Posterior cingulate gyrus (tissue), 11 donors: ENCODE measurements at regions not wholly inside any gene's neighbourhood (a gene's known extent, or its start where the extent isn't known, plus 50 kb on each side); places are given as distances from the start of the nearest gene placed in this dataset.
"Not testable (repeated sequence)": the region's sequence is repeated elsewhere in the genome, so short reads cannot be mapped to it uniquely, and the experiment has no call there.

Experiments
- DNase-seq, 10 donors: peaks; one replicate each; pipeline versions ENCODE4 v3.0.0 to v3.0.0-alpha.2; 2020 to 2021; ENCODE audit warnings: mixed read lengths in 3 of 10
- intact Hi-C: fragments of 100-400 bp; cut with DNase I; formaldehyde crosslinking; loops from one replicate; pipeline ENCODE4 v1.15.1; 2023

- DNase-seq, intact Hi-C loops: not testable (repeated sequence)
These were observed 108.1 kb downstream of the PROX1 start for GRCh38 chr1:214095896-214096295.

GRCh38 chr1:214101246-214101645 lies 113.5 kb downstream of the PROX1 start:
- no peak for DNase-seq
- intact Hi-C loops: no loop called here

- intact Hi-C loops: no loop called here
- DNase-seq: no peak
These were observed 114.1 kb downstream of the PROX1 start for GRCh38 chr1:214101828-214102227.

GRCh38 chr1:214102907-214103306 lies 115.1 kb downstream of the PROX1 start:
- intact Hi-C loops: no loop called here
- no peak for DNase-seq

- intact Hi-C loops: no loop called here
- DNase-seq: no peak
These were observed 116.0 kb downstream of the PROX1 start for GRCh38 chr1:214103778-214104177.

GRCh38 chr1:214106375-214106774 lies 118.6 kb downstream of the PROX1 start:
- DNase-seq: no peak
- intact Hi-C loops: no loop called here

GRCh38 chr1:214107322-214108096 lies 119.7 kb downstream of the PROX1 start:
- intact Hi-C loops: no loop called here
- peak in 1 of 10 donors; percentile 72 for DNase-seq

- DNase-seq: no peak
- intact Hi-C loops: no loop called here
These were observed 120.3 kb downstream of the PROX1 start for GRCh38 chr1:214108097-214108446.

GRCh38 chr1:214111796-214112195 lies 124.0 kb downstream of the PROX1 start:
- intact Hi-C loops: no loop called here
- no peak for DNase-seq

- no peak for DNase-seq
- intact Hi-C loops: no loop called here
These were observed 128.5 kb downstream of the PROX1 start for GRCh38 chr1:214116258-214116657.

- intact Hi-C loops: no loop called here
- no peak for DNase-seq
These were observed 130.0 kb downstream of the PROX1 start for GRCh38 chr1:214117780-214118179.

GRCh38 chr1:214120191-214120590 lies 132.4 kb downstream of the PROX1 start:
- DNase-seq: no peak
- intact Hi-C loops: loop anchor here (5.0 to 10.0 kb wide), 3 partner anchors 85 to 555 kb away; no protein-coding TSS in a partner anchor

GRCh38 chr1:214120951-214121350 lies 133.2 kb downstream of the PROX1 start:
- intact Hi-C loops: loop anchor here (5.0 to 10.0 kb wide), 3 partner anchors 86 to 556 kb away; no protein-coding TSS in a partner anchor
- no peak for DNase-seq

GRCh38 chr1:214122110-214122509 lies 134.3 kb downstream of the PROX1 start:
- intact Hi-C loops: loop anchor here (5.0 to 10.0 kb wide), 3 partner anchors 87 to 557 kb away; no protein-coding TSS in a partner anchor
- DNase-seq: no peak

- DNase-seq: peak in 6 of 10 donors; percentile 21 to 90 (median 30)
- intact Hi-C loops: loop anchor here (1.0 to 10.0 kb wide), 6 partner anchors 88 to 1001 kb away; no protein-coding TSS in a partner anchor
These were observed 135.4 kb downstream of the PROX1 start for GRCh38 chr1:214123061-214123784.

GRCh38 chr1:214124281-214124805 lies 136.6 kb downstream of the PROX1 start:
- DNase-seq: no peak
- intact Hi-C loops: loop anchor here (5.0 to 10.0 kb wide), 3 partner anchors 90 to 560 kb away; no protein-coding TSS in a partner anchor

- intact Hi-C loops: loop anchor here (5.0 to 10.0 kb wide), 3 partner anchors 90 to 560 kb away; no protein-coding TSS in a partner anchor
- DNase-seq: no peak
These were observed 137.1 kb downstream of the PROX1 start for GRCh38 chr1:214124915-214125314.

GRCh38 chr1:214125819-214126218 lies 138.0 kb downstream of the PROX1 start:
- intact Hi-C loops: loop anchor here (10.0 kb wide), 2 partner anchors 91 to 561 kb away; no protein-coding TSS in a partner anchor
- DNase-seq: no peak

- intact Hi-C loops: loop anchor here (10.0 kb wide), 2 partner anchors 92 to 562 kb away; no protein-coding TSS in a partner anchor
- DNase-seq: no peak
These were observed 138.9 kb downstream of the PROX1 start for GRCh38 chr1:214126697-214127146.

- DNase-seq: no peak
- intact Hi-C loops: loop anchor here (10.0 kb wide), 2 partner anchors 93 to 563 kb away; no protein-coding TSS in a partner anchor
These were observed 139.9 kb downstream of the PROX1 start for GRCh38 chr1:214127705-214128104.

- intact Hi-C loops: no loop called here
- no peak for DNase-seq
These were observed 145.1 kb upstream of the SMYD2 start for GRCh38 chr1:214135886-214136285.
